Subcutaneous abdominal adipose tissue (tissue), 5 donors: ENCODE measurements at regions not wholly inside any gene's neighbourhood (a gene's known extent, or its start where the extent isn't known, plus 50 kb on each side); places are given as distances from the start of the nearest gene placed in this dataset.
A peak's percentile ranks its signal among the peaks of the same experiment; 100 is the strongest.

ENCODE experiments used
- H3K27ac ChIP-seq: one replicate; pipeline ENCODE4 v1.7.0; 2013; ENCODE audit warnings: low read depth, mild to moderate bottlenecking, inconsistent platforms, low read length, moderate library complexity
- H3K27me3 ChIP-seq, 5 donors: one replicate each; pipeline ENCODE4 v1.7.0; 2013; ENCODE audit warnings: low read length in 5 of 5, inconsistent platforms in 1 of 5; ENCODE audit not compliant: control insufficient read depth in 5 of 5, insufficient read depth in 4 of 5
- H3K36me3 ChIP-seq, 5 donors: one replicate each; pipeline ENCODE4 v1.7.0; 2013; ENCODE audit warnings: low read length in 5 of 5; ENCODE audit not compliant: control insufficient read depth in 5 of 5, insufficient read depth in 5 of 5
- H3K4me1 ChIP-seq, 5 donors: one replicate each; pipeline ENCODE4 v1.7.0; 2013; ENCODE audit warnings: low read length in 5 of 5, mild to moderate bottlenecking in 3 of 5, moderate library complexity in 1 of 5; ENCODE audit not compliant: control insufficient read depth in 5 of 5, insufficient read depth in 5 of 5
- H3K4me3 ChIP-seq, 5 donors: one replicate each; pipeline ENCODE4 v1.7.0; 2013; ENCODE audit warnings: low read length in 5 of 5, low read depth in 1 of 5
- H3K9ac ChIP-seq, 5 donors: one replicate each; pipeline ENCODE4 v1.7.0; 2013; ENCODE audit warnings: low read length in 5 of 5, mild to moderate bottlenecking in 4 of 5, moderate library complexity in 3 of 5
- H3K9me3 ChIP-seq, 5 donors: one replicate each; pipeline ENCODE4 v1.7.0; 2013; ENCODE audit warnings: low read length in 5 of 5; ENCODE audit not compliant: control insufficient read depth in 5 of 5
- donor health status: healthy.
- donor health status: healthy.
- donor health status: healthy.
- donor health status: healthy.
- donor health status: healthy.

DNA sequence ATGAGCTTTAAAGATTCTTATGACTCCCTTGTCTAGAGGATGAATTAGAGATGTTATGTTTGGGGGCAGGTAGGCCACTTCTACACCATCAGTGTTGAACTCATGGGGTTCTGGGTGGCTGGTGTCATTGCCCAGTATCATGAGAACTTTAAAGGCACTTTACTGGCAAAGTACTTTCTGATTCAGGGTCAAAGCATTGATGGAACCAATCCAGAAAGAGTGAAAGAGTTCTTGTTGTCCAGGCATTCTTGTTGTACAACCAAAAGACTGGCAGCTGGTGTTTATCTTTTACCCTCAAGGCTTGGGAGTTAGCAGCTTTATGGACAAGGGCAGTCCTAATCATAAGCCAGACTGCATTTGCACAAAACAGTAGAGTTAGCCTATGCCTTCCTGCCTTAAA is 673.0 kb downstream of the USP25 start:
- no peak overlapping the region for H3K27ac ChIP-seq
- no peaks in the 10 kb centered on the region for H3K9me3 ChIP-seq
- no peaks in the 10 kb centered on the region for H3K36me3 ChIP-seq
- peaks cover 0 to 15% (median 8%) of the 10 kb centered on the region in 5 donors for H3K4me1 ChIP-seq
- H3K27me3 ChIP-seq, result no peaks in the 10 kb centered on the region
- no peak overlapping the region for H3K4me3 ChIP-seq
- H3K9ac ChIP-seq, result no peak overlapping the region

DNA sequence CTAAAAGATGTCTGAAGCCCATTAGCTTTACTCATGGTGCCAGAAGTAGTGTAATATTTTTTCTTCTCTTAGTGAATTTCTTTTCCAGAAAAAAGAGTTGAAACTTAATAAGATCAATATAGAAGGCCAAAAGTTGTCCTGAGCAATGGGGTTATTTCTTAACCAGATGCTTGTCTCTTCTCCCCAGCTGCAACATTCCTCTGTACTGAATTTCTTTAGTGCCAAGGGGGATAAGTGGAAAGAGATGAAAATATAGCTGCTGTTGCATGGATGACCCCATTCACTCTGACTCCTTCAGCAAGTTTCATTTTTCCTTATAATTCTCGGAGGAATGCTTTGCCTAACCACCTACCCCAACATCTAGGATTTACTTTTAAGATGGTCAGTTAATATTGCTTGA is 675.0 kb downstream of the USP25 start:
- Histone ChIP-seq H3K4me1 (peaks cover 0 to 15% (median 8%) of the 10 kb centered on the region in 5 donors), H3K4me3 (no peak overlapping the region)

DNA sequence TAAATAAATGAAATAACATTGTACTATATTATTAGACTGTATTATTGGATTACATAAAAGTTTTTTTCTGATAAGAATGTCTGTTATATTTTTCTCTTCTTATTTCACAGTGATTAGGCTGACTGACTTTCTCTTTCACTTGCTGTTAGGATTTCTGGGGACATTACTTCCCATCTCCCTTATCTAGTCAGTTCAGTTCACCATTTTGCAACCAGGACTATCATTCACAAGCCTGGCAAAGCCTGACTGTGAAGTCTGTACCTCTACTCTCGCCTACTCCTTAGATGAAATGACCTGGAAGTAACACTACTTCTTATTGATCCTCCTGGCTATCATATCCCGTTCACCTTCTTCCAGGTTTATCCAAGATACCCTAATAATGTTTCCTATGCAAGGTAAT is 676.6 kb downstream of the USP25 start:
- Histone ChIP-seq H3K4me1 (peaks cover 0 to 15% (median 8%) of the 10 kb centered on the region in 5 donors), H3K9ac (no peak overlapping the region), H3K27me3 (no peaks in the 10 kb centered on the region), H3K9me3 (no peaks in the 10 kb centered on the region), H3K27ac (peak overlapping the region; percentile 14), H3K36me3 (no peaks in the 10 kb centered on the region), H3K4me3 (no peak overlapping the region)

More for the DNA sequence above, 675.0 kb downstream of the USP25 start:
- H3K36me3 ChIP-seq, result no peaks in the 10 kb centered on the region
- no peaks in the 10 kb centered on the region for H3K27me3 ChIP-seq
- no peak overlapping the region for H3K9ac ChIP-seq
- H3K9me3 ChIP-seq, result no peaks in the 10 kb centered on the region
- H3K27ac ChIP-seq, result peak overlapping the region; percentile 51

DNA sequence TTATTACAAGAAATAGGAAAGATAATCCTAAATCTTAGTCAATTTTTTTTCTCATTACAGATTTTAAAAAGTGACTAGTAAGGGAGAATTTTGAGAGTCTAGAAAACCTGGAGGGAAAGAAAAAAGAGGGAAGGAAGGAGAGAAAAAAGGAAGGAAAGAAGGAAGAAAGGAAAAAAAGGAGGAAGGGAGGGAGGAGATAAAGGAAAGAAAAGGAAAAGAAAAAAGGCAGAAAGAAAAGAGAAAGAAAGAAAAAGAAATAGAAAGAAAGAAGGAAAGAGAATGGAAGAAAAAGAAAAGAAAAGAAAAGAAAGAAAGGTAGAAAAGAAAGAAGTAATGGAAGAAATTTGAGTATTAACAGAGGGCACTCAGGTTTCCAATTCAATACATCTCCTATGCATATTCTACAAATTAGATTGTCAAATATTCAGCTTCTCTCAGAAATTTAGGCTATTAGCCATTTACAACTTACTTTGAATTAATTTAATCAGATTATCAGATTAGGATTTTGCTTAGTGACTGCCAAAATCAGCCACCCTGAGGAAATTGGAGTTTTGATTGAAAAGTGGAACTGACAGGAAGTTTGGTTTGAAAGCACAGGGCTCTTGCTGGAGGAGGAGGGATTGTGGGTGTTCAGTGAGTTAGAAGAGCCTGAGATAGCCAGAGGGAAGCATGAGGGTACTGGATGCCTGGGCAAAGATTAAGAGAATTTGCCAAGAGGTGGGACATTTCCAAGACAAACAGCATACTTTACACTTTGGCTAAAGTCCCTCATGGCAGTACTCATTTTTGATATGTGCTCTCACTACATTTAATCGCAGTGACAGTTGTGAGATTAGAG is 677.8 kb downstream of the USP25 start:
- Histone ChIP-seq H3K9me3 (no peaks in the 10 kb centered on the region), H3K9ac (no peak overlapping the region), H3K27ac (peak overlapping the region; percentile 4), H3K4me3 (no peak overlapping the region), H3K36me3 (no peaks in the 10 kb centered on the region), H3K27me3 (no peaks in the 10 kb centered on the region), H3K4me1 (peaks cover 0 to 15% (median 8%) of the 10 kb centered on the region in 5 donors)

DNA sequence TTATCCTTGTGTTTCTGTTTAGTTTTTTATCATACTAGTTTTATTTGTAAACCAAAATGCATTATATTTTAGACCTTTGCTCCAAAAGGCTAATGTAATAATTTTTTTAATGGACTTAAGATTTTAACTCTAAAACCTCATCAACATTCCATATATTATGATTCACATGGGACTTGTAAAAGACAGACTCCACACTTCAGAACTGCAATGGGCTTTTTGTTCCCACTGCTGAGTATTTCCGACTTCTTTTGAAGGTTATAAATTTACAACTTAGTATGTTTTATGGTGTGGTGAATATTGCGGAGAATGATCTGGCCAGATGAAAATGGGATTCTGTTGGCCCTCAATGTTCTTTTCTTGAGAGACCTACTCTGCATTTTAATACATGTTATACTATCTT is 678.5 kb downstream of the USP25 start:
- peaks cover 0 to 12% (median 8%) of the 10 kb centered on the region in 5 donors for H3K4me1 ChIP-seq
- no peaks in the 10 kb centered on the region for H3K36me3 ChIP-seq
- peak overlapping the region; percentile 4 for H3K27ac ChIP-seq
- no peak overlapping the region for H3K9ac ChIP-seq
- H3K27me3 ChIP-seq, result no peaks in the 10 kb centered on the region
- H3K4me3 ChIP-seq, result no peak overlapping the region
- no peaks in the 10 kb centered on the region for H3K9me3 ChIP-seq

DNA sequence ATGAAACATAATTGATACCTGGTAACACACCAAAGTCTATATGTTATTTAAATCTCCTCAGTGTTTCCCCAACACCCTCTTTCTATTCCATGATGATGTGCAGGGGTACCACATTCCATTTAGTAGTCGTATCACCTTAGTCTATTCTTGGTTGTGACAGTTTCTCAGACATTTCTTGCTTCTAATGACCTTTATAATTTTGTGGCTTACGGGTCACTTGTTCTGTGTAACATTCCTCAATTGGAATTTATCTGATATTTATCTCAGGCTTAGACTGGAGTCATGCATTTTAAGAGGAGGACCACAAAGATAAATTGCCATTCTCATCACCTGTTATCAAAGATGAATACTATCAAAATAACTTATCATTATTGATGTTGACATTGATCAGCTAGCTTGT is 679.6 kb downstream of the USP25 start:
- Histone ChIP-seq H3K4me3 (no peak overlapping the region), H3K36me3 (no peaks in the 10 kb centered on the region), H3K4me1 (peaks cover 0 to 12% (median 8%) of the 10 kb centered on the region in 5 donors), H3K27ac (no peak overlapping the region), H3K9ac (no peak overlapping the region), H3K27me3 (no peaks in the 10 kb centered on the region), H3K9me3 (no peaks in the 10 kb centered on the region)

DNA sequence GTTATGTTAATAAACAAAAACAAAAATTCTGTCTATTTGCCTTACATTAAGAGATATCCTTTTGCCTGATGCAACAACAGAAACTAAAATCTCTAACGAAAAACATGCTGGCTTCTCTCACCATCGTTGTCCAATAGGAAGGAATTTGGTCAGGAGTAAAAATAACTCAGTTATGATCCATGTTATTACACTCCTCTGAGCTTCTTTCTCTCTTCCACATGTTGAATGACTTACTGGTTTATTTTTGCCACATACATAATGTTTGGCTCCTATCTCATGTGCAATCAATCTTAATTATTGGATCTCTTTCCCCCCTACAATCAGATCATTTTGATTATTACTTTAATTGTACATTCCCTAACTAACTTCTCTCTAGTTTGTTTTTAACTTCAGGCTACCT is 688.4 kb downstream of the USP25 start:
- Histone ChIP-seq H3K27me3 (no peaks in the 10 kb centered on the region), H3K4me1 (peaks cover 0 to 22% (median 9%) of the 10 kb centered on the region in 5 donors), H3K36me3 (no peaks in the 10 kb centered on the region), H3K9ac (no peak overlapping the region), H3K9me3 (no peaks in the 10 kb centered on the region), H3K27ac (peak overlapping the region; percentile 79), H3K4me3 (peak overlapping the region in 4 of 5 donors; percentile 8 to 80 (median 42))

DNA sequence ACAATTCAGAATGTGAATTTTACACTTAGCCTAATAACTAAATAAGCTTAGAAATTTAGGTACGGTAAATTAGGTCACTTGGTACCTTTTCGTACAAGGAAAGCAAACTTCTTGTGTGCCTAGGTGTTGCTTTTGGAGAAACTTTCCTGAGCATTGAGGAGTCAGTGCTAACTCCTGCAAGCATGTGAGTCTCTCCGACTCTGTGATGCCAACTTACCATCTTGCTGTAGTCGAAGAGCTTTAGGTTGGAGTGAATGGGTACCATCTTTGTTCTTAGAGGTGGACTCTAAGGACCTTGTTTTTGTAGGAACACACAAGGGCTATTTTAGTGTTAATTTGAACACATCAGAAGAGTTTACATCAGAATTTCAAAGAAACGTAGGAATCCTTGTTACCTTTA is 688.9 kb downstream of the USP25 start:
- Histone ChIP-seq H3K9ac (peak overlapping the region in 2 of 5 donors; percentile 38 to 86), H3K27me3 (no peaks in the 10 kb centered on the region), H3K27ac (peak overlapping the region; percentile 79), H3K36me3 (no peaks in the 10 kb centered on the region), H3K4me1 (peaks cover 0 to 26% (median 9%) of the 10 kb centered on the region in 5 donors), H3K9me3 (no peaks in the 10 kb centered on the region), H3K4me3 (peak overlapping the region in 4 of 5 donors; percentile 17 to 80 (median 72))

DNA sequence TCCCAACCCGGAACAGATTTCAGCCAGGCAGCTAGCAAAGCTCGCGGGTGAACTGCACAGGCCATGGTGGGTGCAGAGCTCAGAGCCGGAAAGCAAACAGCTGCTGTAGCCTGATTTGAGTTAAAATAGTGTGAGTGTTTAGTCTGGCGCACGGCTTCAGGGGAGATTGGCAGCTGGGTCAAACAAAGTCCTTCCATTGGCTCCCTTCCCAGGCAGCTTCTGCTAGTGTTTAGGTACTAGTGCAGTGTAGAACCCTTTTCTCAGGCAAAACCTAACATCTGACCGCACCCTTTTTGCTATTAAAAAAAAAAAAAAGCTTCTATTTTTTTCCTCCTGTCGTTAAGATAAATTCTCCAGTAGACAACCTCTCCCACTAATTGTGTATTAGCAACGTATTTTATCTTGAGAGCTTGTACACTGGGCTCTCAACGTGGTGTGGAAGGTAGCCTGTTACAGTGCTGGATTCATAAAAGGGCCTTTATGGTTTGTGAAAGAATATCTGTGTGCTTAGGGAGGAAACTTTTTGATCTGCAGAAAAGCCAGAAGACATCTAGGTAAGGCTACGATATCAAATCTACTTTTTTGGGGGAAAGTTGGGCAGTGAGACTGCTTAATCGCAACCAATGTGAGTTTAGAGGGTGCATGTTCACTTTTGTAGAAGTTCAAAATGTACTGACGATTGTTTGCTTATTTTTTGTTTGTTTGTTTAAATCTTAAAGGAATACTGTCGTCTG is 689.6 kb downstream of the USP25 start:
- Histone ChIP-seq H3K9me3 (no peaks in the 10 kb centered on the region), H3K27ac (peak overlapping the region; percentile 79), H3K36me3 (no peaks in the 10 kb centered on the region), H3K4me3 (peak overlapping the region; percentile 59 to 80 (median 73)), H3K4me1 (peaks cover 0 to 27% (median 13%) of the 10 kb centered on the region in 5 donors), H3K27me3 (no peaks in the 10 kb centered on the region), H3K9ac (peak overlapping the region; percentile 58 to 86 (median 76))
